Breast epithelium (tissue), 4 donors: ENCODE measurements at regions not wholly inside any gene's neighbourhood (a gene's known extent, or its start where the extent isn't known, plus 50 kb on each side); places are given as distances from the start of the nearest gene placed in this dataset.

ENCODE experiments used
- DNase-seq, 2 donors: peaks; one replicate each; pipeline ENCODE4 v3.0.0-alpha.2; 2019; ENCODE audit warnings: low spot score in 2 of 2
- H3K27ac ChIP-seq, 2 donors: fragments of 200-600 bp; sonication (generic) in 1 of 2; one replicate each; pipeline ENCODE4 v1.5.1; 2016 to 2019; ENCODE audit warnings: mild to moderate bottlenecking in 1 of 2
- H3K27me3 ChIP-seq, 2 donors: fragments of 200-600 bp; sonication (generic) in 1 of 2; one replicate each; pipeline versions ENCODE4 v1.5.1 to v1.6.0; 2017 to 2019; ENCODE audit warnings: control low read depth in 1 of 2, mild to moderate bottlenecking in 1 of 2
- H3K36me3 ChIP-seq: fragments of 200-600 bp; one replicate; pipeline ENCODE4 v1.5.1; 2019
- H3K4me1 ChIP-seq, 2 donors: fragments of 200-600 bp; sonication (generic); one replicate each; pipeline ENCODE4 v1.5.1; 2016 to 2019; ENCODE audit warnings: control low read depth in 1 of 2
- H3K4me3 ChIP-seq, 3 donors: fragments of 200-600 bp; sonication (generic); 1 replicate in 2 of 3; 2 replicates in 1 of 3; pipeline ENCODE4 v1.5.1; 2016 to 2019; ENCODE audit warnings: mild to moderate bottlenecking in 3 of 3, moderate library complexity in 2 of 3
- H3K9me3 ChIP-seq, 2 donors: fragments of 200-600 bp; sonication (generic) in 1 of 2; one replicate each; pipeline ENCODE4 v1.5.1; 2016 to 2019; ENCODE audit warnings: control low read depth in 1 of 2
- POLR2A ChIP-seq: fragments of 450-650 bp; IDR thresholded peaks from one replicate; pipeline ENCODE4 v1.6.1; 2016; ENCODE audit warnings: antibody characterized with exemption, mild to moderate bottlenecking, moderate library complexity
- POLR2AphosphoS5 ChIP-seq, 3 donors: sonication (generic); formaldehyde crosslinking; IDR thresholded peaks; one replicate each; pipeline ENCODE4 v1.6.1; 2017; ENCODE audit warnings: antibody characterized with exemption in 3 of 3
- intact Hi-C: fragments of 100-400 bp; cut with DNase I; formaldehyde crosslinking; loops from one replicate; pipeline ENCODE4 v1.15.1; 2023; ENCODE audit warnings: low total_unique reads
- TF ChIP-seq, protein P1 (sequence below), 3 donors: fragments of 450-650 bp; IDR thresholded peaks; one replicate each; pipeline ENCODE4 v1.5.1; 2016 to 2017; ENCODE audit warnings: antibody characterized with exemption in 3 of 3, mild to moderate bottlenecking in 3 of 3, moderate library complexity in 3 of 3

DNA sequence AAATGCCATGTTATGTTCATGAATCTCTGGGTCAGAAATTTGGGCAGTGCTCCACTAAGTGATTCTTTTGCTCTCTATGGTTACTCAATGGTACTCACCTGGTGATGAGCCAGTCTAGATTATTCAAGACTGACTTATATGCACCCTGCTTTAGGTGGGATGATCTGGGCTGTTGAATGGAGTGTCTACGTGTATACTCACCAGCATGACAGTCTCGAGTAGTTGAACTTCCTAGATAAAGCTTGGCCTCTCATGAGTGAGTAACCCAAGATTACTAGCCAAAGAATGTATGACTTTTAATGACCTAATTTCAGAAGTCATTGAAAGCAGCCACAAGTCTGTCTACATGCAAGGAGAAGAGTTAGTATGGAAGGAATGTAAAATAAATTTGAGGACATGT is 77.5 kb upstream of the CADM2 start:
- Histone ChIP-seq H3K27ac (no peak overlapping the region), H3K9me3 (no peaks in the 10 kb centered on the region), H3K36me3 (no peaks in the 10 kb centered on the region), H3K4me1 (no peaks in the 10 kb centered on the region), H3K4me3 (no peak overlapping the region), H3K27me3 (no peaks in the 10 kb centered on the region)
- intact Hi-C loops: no loop called here
- TF ChIP-seq POLR2AphosphoS5 (IDR thresholded peaks at IDR 0.05): no peak
- TF ChIP-seq, protein P1, sequence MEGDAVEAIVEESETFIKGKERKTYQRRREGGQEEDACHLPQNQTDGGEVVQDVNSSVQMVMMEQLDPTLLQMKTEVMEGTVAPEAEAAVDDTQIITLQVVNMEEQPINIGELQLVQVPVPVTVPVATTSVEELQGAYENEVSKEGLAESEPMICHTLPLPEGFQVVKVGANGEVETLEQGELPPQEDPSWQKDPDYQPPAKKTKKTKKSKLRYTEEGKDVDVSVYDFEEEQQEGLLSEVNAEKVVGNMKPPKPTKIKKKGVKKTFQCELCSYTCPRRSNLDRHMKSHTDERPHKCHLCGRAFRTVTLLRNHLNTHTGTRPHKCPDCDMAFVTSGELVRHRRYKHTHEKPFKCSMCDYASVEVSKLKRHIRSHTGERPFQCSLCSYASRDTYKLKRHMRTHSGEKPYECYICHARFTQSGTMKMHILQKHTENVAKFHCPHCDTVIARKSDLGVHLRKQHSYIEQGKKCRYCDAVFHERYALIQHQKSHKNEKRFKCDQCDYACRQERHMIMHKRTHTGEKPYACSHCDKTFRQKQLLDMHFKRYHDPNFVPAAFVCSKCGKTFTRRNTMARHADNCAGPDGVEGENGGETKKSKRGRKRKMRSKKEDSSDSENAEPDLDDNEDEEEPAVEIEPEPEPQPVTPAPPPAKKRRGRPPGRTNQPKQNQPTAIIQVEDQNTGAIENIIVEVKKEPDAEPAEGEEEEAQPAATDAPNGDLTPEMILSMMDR (IDR thresholded peaks at IDR 0.05): no peak
- no peak for DNase-seq

DNA sequence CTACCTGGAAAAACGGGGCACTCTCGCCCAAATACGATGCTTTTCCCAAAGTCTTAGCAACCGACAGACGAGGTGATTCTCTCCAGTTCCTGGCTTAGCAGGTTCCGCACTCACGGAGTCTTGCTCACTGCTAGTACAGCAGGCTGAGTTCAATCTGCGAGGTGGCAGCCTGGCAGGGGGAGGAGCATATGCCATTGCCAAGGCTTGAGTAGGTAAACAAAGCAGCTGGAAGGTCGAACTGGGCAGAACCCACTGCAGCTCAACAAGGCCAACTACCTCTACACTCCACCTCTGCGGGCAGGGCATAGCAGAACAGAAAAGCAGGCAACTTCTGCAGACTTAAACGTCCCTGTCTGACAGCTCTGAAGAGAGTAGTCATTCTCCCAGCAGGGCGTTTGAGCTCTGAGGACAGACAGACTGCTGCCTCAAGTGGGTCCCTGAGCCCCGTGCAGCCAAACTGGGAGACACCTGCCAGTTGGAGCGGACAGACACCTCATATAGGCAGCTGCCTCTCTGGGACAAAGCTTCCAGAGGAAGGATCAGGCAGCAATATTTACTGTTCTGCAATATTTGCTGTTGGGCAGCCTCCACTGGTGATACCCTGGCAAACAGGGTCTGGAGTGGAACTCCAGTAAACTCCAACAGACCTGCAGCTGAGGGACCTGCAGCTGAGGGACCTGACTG is 73.4 kb upstream of the CADM2 start:
- Histone ChIP-seq H3K36me3 (no peaks in the 10 kb centered on the region), H3K27ac (no peak overlapping the region), H3K27me3 (no peaks in the 10 kb centered on the region), H3K4me1 (no peaks in the 10 kb centered on the region), H3K4me3 (no peak overlapping the region), H3K9me3 (peaks cover 0 to 4% of the 10 kb centered on the region in 2 donors)
- TF ChIP-seq POLR2A: no peak
- TF ChIP-seq, protein P1 (IDR thresholded peaks at IDR 0.05): no peak
- no peak for DNase-seq
- intact Hi-C loops: no loop called here

DNA sequence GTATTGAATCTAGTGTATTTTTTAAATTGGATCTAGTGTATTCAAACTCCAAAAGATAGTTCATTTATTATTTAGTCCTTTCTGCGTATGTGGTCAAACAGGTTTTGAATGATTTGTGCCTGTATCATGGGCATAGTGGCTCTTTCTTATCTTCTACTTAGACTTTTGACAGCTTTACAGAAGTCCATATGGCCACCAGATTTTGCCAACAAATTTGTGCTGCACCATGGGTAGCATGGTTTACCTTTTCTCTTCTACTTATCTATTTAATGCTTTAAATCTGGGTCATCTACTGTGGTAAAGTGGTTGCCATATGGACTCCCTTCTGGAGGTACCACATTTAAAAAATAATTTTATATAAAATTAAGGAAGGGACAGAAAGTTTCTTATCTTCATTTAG is 66.9 kb upstream of the CADM2 start:
- Histone ChIP-seq H3K27ac (no peak overlapping the region), H3K4me1 (no peaks in the 10 kb centered on the region), H3K9me3 (peaks cover 2 to 15% of the 10 kb centered on the region in 2 donors), H3K4me3 (no peak overlapping the region), H3K27me3 (no peaks in the 10 kb centered on the region), H3K36me3 (no peaks in the 10 kb centered on the region)
- no peak for DNase-seq
- TF ChIP-seq POLR2AphosphoS5 (IDR thresholded peaks at IDR 0.05): no peak
- TF ChIP-seq POLR2A: no peak
- TF ChIP-seq, protein P1 (IDR thresholded peaks at IDR 0.05): no peak
- intact Hi-C loops: no loop called here

DNA sequence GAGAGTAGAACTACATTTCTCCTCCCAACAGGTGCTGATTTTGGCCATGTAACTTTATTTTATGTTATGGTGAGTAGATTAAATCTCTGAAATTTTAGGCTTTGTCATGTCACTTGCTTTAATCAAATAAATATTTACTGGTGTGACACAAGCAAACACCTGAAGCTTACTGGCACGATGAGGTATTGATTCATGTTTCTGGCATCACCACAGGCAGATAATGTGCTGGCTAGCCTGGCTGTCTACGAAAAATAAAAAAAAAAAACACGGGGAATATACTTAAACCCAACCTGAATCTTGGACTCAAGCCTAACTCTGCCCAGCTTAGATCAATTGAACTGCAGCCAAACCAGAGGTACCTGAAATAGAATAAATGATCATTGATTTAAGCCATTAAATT is 65.6 kb upstream of the CADM2 start:
- DNase-seq: no peak
- H3K27me3 ChIP-seq: no peaks in the 10 kb centered on the region
- no peaks in the 10 kb centered on the region for H3K4me1 ChIP-seq
- no peak overlapping the region for H3K27ac ChIP-seq
- no peak for TF ChIP-seq POLR2A
- no peak for TF ChIP-seq POLR2AphosphoS5 (IDR thresholded peaks at IDR 0.05)
- TF ChIP-seq, protein P1 (IDR thresholded peaks at IDR 0.05): no peak
- peaks cover 6 to 24% of the 10 kb centered on the region in 2 donors for H3K9me3 ChIP-seq
- intact Hi-C loops: no loop called here
- H3K36me3 ChIP-seq: no peaks in the 10 kb centered on the region
- H3K4me3 ChIP-seq: no peak overlapping the region

DNA sequence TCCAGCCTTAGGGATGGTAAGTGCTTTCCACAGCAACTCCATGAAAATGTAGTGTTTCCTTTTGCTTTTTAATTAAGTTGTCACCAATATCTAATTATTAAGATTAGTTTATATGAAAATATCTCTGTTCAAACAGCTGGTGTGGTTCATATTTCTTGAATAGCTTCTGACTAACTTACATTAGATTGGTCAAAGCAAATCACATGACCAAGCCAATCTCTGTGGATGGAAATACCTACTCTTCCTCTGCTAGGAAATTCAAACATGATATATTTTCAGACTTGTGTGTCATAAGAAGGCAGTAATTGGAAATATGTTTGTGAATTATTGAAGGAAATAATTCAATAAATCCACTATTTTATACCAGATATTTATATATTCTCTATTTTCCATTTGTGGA is 54.6 kb upstream of the CADM2 start:
- Histone ChIP-seq H3K27me3 (no peaks in the 10 kb centered on the region), H3K4me3 (no peak overlapping the region), H3K36me3 (no peaks in the 10 kb centered on the region), H3K9me3 (peaks cover 2 to 13% of the 10 kb centered on the region in 2 donors), H3K4me1 (no peaks in the 10 kb centered on the region), H3K27ac (no peak overlapping the region)
- intact Hi-C loops: no loop called here
- DNase-seq: no peak
- TF ChIP-seq POLR2AphosphoS5 (IDR thresholded peaks at IDR 0.05): no peak
- TF ChIP-seq POLR2A: no peak
- TF ChIP-seq, protein P1 (IDR thresholded peaks at IDR 0.05): no peak
